Activated naive CD4-positive, alpha-beta T cell treated with anti-CD3 and anti-CD28 coated beads, Interleukin-2, amount 10 ng/mL, durations not matched to agents 7 days and 5 days (primary cell): ENCODE measurements at regions not wholly inside any gene's neighbourhood (a gene's known extent, or its start where the extent isn't known, plus 50 kb on each side); places are given as distances from the start of the nearest gene placed in this dataset.

ENCODE experiments used
- CTCF ChIA-PET: fragments of 350-600 bp; sonication (Branson Sonifier 250); formaldehyde crosslinking; loops from one replicate; lab custom pipeline; 2021; ENCODE audit warnings: antibody characterized with exemption; lab: Charles Lee
- DNase-seq: peaks from one replicate; pipeline ENCODE4 v3.0.0-alpha.2; 2020
- H3K27ac Mint-ChIP-seq: one replicate; pipeline ENCODE4 v1.8.0; 2021; ENCODE audit warnings: mild to moderate bottlenecking, moderate library complexity, mixed read lengths
- H3K27me3 Mint-ChIP-seq: one replicate; pipeline ENCODE4 v1.8.0; 2021; ENCODE audit warnings: mild to moderate bottlenecking, mixed read lengths
- H3K36me3 Mint-ChIP-seq: one replicate; pipeline ENCODE4 v1.8.0; 2021; ENCODE audit warnings: mixed read lengths
- H3K4me1 Mint-ChIP-seq: one replicate; pipeline ENCODE4 v1.8.0; 2021; ENCODE audit warnings: mixed read lengths
- H3K4me3 Mint-ChIP-seq: one replicate; pipeline ENCODE4 v1.8.0; 2021; ENCODE audit warnings: mild to moderate bottlenecking, moderate library complexity, mixed read lengths
- H3K9me3 Mint-ChIP-seq: one replicate; pipeline ENCODE4 v1.8.0; 2021; ENCODE audit warnings: mixed read lengths

DNA sequence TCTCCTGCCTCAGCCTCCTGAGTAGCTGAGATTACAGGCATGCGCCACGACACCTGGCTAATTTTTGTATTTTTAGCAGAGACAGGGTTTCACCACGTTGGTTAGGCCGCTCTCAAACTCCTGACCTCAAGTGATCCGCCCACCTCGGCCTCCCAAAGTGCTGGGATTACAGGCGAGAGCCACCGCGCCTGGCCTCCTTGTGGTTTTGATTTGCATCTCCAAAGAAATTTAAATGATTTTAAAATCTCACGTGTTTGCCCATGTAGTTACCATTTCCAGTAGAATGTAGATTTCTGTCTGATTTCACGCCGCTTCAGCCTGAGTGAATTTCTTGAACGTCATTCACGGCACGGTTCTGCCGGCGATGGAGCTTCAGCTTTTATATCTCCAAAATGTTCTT, 55.8 kb downstream of the IGF2 start:
- no peak for DNase-seq
- peaks cover 10% of the 10 kb centered on the region for H3K9me3 Mint-ChIP-seq
- no peaks in the 10 kb centered on the region for H3K36me3 Mint-ChIP-seq
- CTCF ChIA-PET = no interaction called here
- H3K4me1 Mint-ChIP-seq = no peaks in the 10 kb centered on the region
- H3K27me3 Mint-ChIP-seq = peaks cover 14% of the 10 kb centered on the region
- H3K27ac Mint-ChIP-seq = no peak overlapping the region
- H3K4me3 Mint-ChIP-seq = no peak overlapping the region

DNA sequence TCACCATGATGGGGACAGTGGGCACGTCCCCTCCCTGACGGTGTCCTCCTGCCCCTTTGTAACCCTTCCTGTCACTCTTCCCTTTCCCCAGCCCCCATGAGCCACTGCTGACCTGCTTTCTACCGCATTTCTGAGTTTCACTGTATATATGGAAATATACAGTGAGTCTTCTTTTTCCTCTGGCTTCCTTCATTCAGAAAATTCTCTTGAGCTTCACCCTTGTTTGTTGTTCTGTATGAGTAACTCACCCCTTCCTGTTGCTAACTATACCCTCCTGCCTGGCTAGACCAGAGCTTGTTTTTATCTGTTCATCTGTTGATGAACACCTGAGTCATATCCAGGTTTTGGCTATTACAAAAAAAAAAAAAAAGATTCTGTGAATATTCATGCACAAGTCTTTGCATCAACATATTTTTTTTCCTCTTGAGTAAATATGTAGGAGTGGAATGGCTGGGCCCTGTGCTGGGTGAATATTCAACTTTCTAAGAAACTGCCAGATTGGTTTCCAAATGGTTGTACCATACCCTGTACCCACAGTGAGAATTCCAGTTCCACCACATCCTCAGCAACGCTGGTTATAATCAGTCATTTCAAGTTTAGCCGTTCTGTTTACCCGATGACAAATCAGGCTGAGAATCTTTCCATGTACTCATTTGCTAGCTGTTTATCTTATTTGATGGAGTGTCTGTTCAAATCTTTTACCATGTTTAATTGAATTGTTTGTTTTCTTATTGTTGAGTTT, 62.0 kb downstream of the IGF2 start:
- no peak for DNase-seq
- H3K4me1 Mint-ChIP-seq = peaks cover 12% of the 10 kb centered on the region
- peaks cover 8% of the 10 kb centered on the region for H3K27me3 Mint-ChIP-seq
- H3K36me3 Mint-ChIP-seq = no peaks in the 10 kb centered on the region
- peak overlapping the region; percentile 81 for H3K27ac Mint-ChIP-seq
- H3K4me3 Mint-ChIP-seq = no peak overlapping the region
- CTCF ChIA-PET = interaction anchor here (0.7 to 1.4 kb wide), 3 partner anchors 12 to 74 kb away, joined by 4 to 7 read pairs (median 6); no protein-coding TSS in a partner anchor
- H3K9me3 Mint-ChIP-seq = no peaks in the 10 kb centered on the region

DNA sequence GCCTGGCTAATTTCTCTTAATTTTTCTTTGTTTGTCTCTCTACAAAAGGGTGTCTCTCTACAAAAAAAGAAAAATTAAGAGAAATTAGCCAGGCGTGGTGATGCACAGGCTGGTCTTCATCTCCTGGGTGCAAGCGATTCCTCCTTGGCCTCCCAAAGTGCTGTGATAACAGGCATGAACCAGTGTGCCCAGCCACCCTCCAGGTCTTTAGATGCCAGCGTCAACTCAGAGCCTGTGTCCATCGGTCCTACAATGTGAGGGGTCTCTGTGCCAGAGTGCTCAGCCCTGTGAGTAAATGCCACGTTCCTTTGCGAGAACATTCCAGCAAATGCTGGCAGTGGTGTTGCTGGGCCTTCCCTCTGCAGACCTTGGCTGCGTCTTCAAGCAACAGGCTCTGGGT, 62.7 kb downstream of the IGF2 start:
- Mint-ChIP-seq H3K9me3 (no peaks in the 10 kb centered on the region), H3K4me1 (peaks cover 12% of the 10 kb centered on the region), H3K4me3 (no peak overlapping the region), H3K27me3 (peaks cover 8% of the 10 kb centered on the region), H3K27ac (no peak overlapping the region), H3K36me3 (no peaks in the 10 kb centered on the region)
- DNase-seq = no peak
- CTCF ChIA-PET = interaction anchor here (1.4 kb wide), 1 partner anchor 39 kb away, joined by 7 read pairs; no protein-coding TSS in a partner anchor

DNA sequence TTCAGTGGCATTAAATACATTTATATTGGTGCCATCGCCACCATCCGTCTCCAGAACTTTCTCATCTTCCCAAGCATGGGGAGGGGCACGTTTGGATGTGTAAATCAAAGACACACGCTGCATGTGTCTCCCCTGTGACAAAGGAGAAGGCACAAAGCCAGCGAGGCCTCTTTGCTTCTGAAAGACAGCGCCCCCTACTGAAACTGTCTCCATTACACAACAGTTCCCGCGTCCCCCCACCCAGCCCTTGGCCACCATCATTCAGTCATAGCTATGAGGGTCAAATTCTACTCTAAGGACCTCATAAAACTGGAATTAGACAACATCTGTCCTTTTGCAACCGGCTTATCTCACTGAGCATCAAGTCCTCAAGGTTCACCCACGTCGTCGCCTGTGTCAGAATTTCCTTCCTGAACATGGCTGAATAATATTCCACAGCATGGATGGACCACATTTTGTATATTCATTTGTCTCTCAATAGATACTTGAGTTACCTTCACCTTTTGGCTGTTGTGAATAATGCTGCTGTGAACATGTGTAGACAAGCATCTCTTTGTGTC, 64.8 kb downstream of the IGF2 start:
- Mint-ChIP-seq H3K27ac (no peak overlapping the region), H3K9me3 (no peaks in the 10 kb centered on the region), H3K36me3 (no peaks in the 10 kb centered on the region), H3K4me3 (no peak overlapping the region), H3K27me3 (peaks cover 8% of the 10 kb centered on the region), H3K4me1 (peaks cover 12% of the 10 kb centered on the region)
- no peak for DNase-seq
- CTCF ChIA-PET = no interaction called here

DNA sequence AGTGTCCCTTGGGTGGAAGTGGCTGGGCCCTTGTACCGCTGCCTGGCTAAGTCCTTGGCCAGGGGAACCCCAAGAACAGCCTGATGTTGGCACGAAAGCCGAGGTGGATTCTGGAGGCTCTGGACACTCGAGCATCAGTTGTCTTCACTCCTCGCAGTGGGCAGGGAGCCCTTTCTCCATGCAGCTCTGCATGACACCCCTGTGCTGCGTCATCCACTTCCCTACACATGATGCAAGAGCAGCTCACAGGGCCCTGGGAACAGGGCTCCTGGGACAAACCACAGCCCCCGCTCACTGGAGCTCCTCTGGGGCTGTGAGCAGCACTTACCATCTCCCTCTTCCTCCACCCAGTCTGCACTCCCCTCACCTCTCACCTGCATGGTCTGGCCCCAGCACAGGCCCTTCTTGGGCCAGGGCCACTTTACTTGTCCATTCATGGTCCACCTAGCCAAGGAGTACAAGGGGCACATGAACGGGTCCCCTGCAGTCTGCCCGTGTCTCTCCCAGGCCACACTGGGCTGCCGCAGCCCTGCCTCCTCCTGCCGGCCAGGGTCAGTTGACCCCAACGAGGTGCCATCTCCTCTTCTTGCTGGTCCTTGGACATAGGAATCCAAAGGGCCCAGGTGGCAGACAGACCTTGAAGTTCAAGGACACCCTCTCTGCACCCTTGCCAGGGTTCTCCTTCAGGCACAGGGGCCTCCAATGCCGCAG, 66.5 kb downstream of the IGF2 start:
- no peak for DNase-seq
- peaks cover 11% of the 10 kb centered on the region for H3K4me1 Mint-ChIP-seq
- no peak overlapping the region for H3K27ac Mint-ChIP-seq
- no peak overlapping the region for H3K4me3 Mint-ChIP-seq
- H3K27me3 Mint-ChIP-seq = peaks cover 8% of the 10 kb centered on the region
- H3K36me3 Mint-ChIP-seq = no peaks in the 10 kb centered on the region
- no peaks in the 10 kb centered on the region for H3K9me3 Mint-ChIP-seq
- CTCF ChIA-PET = interaction anchor here (1.0 kb wide), 1 partner anchor 79 kb away, joined by 3 read pairs; no protein-coding TSS in a partner anchor

DNA sequence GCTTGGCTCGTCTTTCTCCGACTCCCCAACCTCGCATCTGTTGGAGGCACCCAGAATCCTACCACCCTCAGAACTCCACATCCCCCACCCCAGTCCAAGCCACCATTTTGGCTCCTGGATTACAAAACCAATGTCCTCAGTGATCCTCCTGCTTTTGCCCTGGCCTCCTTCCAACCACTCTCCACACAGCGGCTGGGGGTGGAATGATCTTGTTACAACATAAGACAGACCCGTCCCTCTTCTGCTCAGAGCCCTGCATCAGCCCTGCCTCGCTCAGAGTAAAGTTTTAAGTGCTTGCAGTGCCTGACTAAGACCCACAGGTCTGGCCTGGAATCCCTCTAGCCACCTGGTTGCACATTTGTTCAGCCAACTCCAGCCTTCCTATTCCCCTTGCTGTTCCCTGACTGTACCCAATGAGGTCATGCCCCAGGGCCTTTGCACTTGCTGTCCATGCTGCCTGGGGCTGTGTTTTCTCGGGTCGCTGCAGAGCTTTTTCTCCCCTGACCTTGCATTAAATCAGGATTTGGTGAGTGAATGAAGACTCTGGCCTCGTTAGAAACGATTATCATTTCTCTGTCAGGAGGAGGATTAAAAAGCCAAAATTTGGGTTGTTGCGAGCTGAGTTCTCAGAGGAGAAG, 67.3 kb downstream of the IGF2 start:
- no peaks in the 10 kb centered on the region for H3K36me3 Mint-ChIP-seq
- no peak overlapping the region for H3K27ac Mint-ChIP-seq
- no peak for DNase-seq
- no peaks in the 10 kb centered on the region for H3K9me3 Mint-ChIP-seq
- H3K4me1 Mint-ChIP-seq = peaks cover 2% of the 10 kb centered on the region
- H3K4me3 Mint-ChIP-seq = no peak overlapping the region
- CTCF ChIA-PET = no interaction called here
- peaks cover 4% of the 10 kb centered on the region for H3K27me3 Mint-ChIP-seq
